Spleen (tissue), 7 donors: ENCODE measurements at regions not wholly inside any gene's neighbourhood (a gene's known extent, or its start where the extent isn't known, plus 50 kb on each side); places are given as distances from the start of the nearest gene placed in this dataset.

ENCODE experiments used
- POLR2AphosphoS5 ChIP-seq, 3 donors: sonication (generic); formaldehyde crosslinking; IDR thresholded peaks; one replicate each; pipeline ENCODE4 v1.5.1; 2017; ENCODE audit warnings: antibody characterized with exemption in 3 of 3
- TF ChIP-seq, protein P1 (sequence below), 11 experiments: fragments of 200-600 bp in 7 of 11; fragments of 450-650 bp in 4 of 11; sonication (generic) in 4 of 11; IDR thresholded peaks in 8 of 11; conservative IDR thresholded peaks in 3 of 11; 1 replicate in 7 of 11; 2 replicates in 4 of 11; pipeline versions ENCODE4 v1.4.0 to v1.8.0; 2016 to 2021; ENCODE audit warnings: antibody characterized with exemption in 11 of 11, inconsistent platforms in 4 of 11, mild to moderate bottlenecking in 1 of 11
- donor health status: DM: no; HTN: no; CAD: no; lungs with moderate emphysema.
- donor health status: DM: no; HTN: no; CAD: no.
- donor health status: DM: no; HTN: no; CAD: no.

DNA sequence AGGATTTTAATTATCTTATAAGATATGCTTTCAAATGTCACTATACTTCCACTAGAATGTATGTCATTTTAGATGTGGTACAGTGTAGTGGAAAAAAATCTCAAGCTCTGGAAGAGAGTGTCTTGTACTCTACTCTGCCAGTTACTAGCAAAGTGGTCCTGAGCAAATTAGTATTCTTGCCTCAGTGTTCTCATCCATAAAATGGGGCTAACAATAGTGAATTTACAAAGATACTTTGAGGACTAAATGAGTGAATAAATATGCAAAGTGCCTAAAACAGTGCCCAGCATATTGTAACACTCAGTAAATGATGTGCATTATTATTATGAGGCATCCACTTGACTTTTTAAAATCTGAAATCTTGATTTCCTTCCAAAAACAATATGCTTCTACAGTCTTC lies 488.9 kb upstream of the PHF14 start:
- TF ChIP-seq POLR2AphosphoS5 (IDR thresholded peaks at IDR 0.05) = no peak
- TF ChIP-seq, protein P1, sequence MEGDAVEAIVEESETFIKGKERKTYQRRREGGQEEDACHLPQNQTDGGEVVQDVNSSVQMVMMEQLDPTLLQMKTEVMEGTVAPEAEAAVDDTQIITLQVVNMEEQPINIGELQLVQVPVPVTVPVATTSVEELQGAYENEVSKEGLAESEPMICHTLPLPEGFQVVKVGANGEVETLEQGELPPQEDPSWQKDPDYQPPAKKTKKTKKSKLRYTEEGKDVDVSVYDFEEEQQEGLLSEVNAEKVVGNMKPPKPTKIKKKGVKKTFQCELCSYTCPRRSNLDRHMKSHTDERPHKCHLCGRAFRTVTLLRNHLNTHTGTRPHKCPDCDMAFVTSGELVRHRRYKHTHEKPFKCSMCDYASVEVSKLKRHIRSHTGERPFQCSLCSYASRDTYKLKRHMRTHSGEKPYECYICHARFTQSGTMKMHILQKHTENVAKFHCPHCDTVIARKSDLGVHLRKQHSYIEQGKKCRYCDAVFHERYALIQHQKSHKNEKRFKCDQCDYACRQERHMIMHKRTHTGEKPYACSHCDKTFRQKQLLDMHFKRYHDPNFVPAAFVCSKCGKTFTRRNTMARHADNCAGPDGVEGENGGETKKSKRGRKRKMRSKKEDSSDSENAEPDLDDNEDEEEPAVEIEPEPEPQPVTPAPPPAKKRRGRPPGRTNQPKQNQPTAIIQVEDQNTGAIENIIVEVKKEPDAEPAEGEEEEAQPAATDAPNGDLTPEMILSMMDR (IDR thresholded peaks at IDR 0.05 in 8 of 11, conservative IDR thresholded peaks at IDR 0.05 in 3 of 11) = no peak
